ENCODE measurements at regions not wholly inside any gene's neighbourhood (a gene's known extent, or its start where the extent isn't known, plus 50 kb on each side); places are given as distances from the start of the nearest gene placed in this dataset.

- H3K9ac ChIP-seq (ENCODE audit: low read length) = no peak overlapping the region
- H3K4me1 ChIP-seq (ENCODE audit: control insufficient read depth, insufficient read depth, low read length) = peaks cover 24% of the 10 kb centered on the region
- no peaks in the 10 kb centered on the region for H3K27me3 ChIP-seq (ENCODE audit: control insufficient read depth, insufficient read depth, low read length)
- no peak overlapping the region for H3K4me3 ChIP-seq (ENCODE audit: low read length)
- H3K9me3 ChIP-seq (ENCODE audit: control insufficient read depth, low read length) = no peaks in the 10 kb centered on the region
- H3K36me3 ChIP-seq (ENCODE audit: control insufficient read depth, insufficient read depth, low read length) = no peaks in the 10 kb centered on the region
Observed at GRCh38 chr14:65210118-65210821, 108.0 kb upstream of the MAX start.

DNA sequence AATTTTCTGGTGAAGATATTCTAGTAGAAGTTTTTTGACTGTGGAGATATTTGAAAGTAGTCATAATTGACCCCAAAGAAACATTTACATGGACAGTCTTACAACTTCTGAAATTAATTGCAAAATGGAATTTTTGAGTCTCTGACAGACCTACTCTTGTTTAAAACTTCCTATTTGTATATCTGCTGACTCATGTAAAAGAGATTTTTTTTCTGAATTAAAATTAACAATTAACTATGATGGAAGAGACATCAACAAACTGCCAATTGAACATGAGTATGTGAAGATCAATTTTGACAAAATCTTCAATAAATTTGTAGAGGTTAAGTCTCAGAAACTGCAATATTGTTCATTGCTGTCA, 108.5 kb upstream of the MAX start:
- Histone ChIP-seq H3K9ac (ENCODE audit: low read length) (no peak overlapping the region), H3K36me3 (ENCODE audit: control insufficient read depth, insufficient read depth, low read length) (no peaks in the 10 kb centered on the region), H3K4me1 (ENCODE audit: control insufficient read depth, insufficient read depth, low read length) (peaks cover 19% of the 10 kb centered on the region), H3K9me3 (ENCODE audit: control insufficient read depth, low read length) (no peaks in the 10 kb centered on the region), H3K27me3 (ENCODE audit: control insufficient read depth, insufficient read depth, low read length) (no peaks in the 10 kb centered on the region), H3K4me3 (ENCODE audit: low read length) (no peak overlapping the region)

DNA sequence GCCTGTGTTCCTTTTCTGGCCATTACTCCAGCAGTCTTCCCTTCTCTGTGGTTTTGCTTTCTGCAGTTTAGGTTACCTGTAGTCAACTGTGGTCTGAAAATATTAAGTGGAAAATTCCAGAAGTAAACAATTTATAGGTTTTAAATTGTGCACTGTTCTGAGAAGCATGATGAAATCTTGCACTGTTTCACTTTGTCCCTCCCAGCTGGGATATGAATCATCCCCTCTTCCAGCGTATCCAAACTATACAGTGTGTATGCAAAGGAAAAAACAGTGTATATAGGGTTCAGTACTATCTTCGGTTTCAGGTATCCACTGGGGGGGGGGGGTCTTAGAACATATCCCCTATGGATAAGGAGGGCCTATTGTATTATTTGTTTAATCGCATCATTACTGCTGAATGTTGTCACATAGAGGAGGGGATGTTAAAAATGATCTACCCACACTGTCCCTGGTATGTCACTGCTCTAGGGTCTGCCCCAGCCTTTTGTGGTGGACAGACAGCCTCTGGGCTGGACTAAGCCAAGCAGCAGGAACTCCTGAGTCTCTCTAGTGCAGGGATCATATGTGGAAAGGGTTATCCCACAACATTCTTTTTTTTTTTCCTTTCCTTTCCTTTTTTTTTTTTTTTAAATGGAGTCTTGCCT, 109.1 kb upstream of the MAX start:
- Histone ChIP-seq H3K27me3 (ENCODE audit: control insufficient read depth, insufficient read depth, low read length) (no peaks in the 10 kb centered on the region), H3K9ac (ENCODE audit: low read length) (no peak overlapping the region), H3K9me3 (ENCODE audit: control insufficient read depth, low read length) (no peaks in the 10 kb centered on the region), H3K4me3 (ENCODE audit: low read length) (no peak overlapping the region), H3K4me1 (ENCODE audit: control insufficient read depth, insufficient read depth, low read length) (peaks cover 18% of the 10 kb centered on the region), H3K36me3 (ENCODE audit: control insufficient read depth, insufficient read depth, low read length) (no peaks in the 10 kb centered on the region)

DNA sequence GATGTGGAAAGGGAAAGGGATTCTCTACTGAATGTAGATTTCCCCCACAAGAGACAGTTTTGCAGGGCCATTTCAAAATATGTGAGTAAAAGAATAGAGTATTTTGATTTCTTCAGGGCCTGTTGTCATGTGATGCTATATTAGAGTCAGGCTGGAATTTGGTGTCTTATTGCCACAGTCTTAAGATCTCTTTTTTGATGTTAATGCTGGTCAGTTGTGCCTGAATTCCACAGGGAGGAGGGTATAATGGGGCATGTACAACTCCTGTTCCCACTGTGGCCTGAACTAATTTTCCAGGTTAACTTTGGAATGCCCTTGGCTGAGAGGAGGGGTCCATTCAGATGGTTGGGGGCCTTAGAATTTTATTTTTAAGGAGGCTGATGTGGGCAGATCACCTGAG, 111.0 kb upstream of the MAX start:
- no peak overlapping the region for H3K4me3 ChIP-seq (ENCODE audit: low read length)
- no peaks in the 10 kb centered on the region for H3K36me3 ChIP-seq (ENCODE audit: control insufficient read depth, insufficient read depth, low read length)
- peaks cover 13% of the 10 kb centered on the region for H3K4me1 ChIP-seq (ENCODE audit: control insufficient read depth, insufficient read depth, low read length)
- no peak overlapping the region for H3K9ac ChIP-seq (ENCODE audit: low read length)
- H3K9me3 ChIP-seq (ENCODE audit: control insufficient read depth, low read length) = no peaks in the 10 kb centered on the region
- H3K27me3 ChIP-seq (ENCODE audit: control insufficient read depth, insufficient read depth, low read length) = no peaks in the 10 kb centered on the region

GRCh38 chr14:65214741-65215140, 112.4 kb upstream of the MAX start:
- Histone ChIP-seq H3K4me3 (ENCODE audit: low read length) (no peak overlapping the region), H3K9me3 (ENCODE audit: control insufficient read depth, low read length) (no peaks in the 10 kb centered on the region), H3K36me3 (ENCODE audit: control insufficient read depth, insufficient read depth, low read length) (no peaks in the 10 kb centered on the region), H3K27me3 (ENCODE audit: control insufficient read depth, insufficient read depth, low read length) (no peaks in the 10 kb centered on the region), H3K9ac (ENCODE audit: low read length) (no peak overlapping the region), H3K4me1 (ENCODE audit: control insufficient read depth, insufficient read depth, low read length) (peaks cover 7% of the 10 kb centered on the region)

DNA sequence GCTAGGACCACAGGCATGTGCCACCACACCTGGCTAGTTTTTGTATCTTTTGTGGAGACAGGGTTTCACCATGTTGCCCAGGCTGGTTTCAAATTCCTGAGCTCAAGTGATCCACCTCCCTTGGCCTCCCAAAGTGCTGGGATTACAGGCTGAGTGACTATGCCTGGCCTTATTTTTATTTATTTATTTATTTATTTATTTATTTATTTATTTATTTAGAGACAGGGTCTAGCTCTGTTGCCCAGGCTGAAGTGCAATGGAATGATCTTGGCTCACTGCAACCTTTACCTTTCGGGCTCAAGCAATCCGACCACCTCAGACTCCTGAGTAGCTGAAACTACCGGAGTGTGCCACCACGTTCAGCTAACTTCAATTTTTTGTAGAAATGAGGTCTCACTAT, 117.0 kb upstream of the MAX start:
- no peaks in the 10 kb centered on the region for H3K27me3 ChIP-seq (ENCODE audit: control insufficient read depth, insufficient read depth, low read length)
- H3K36me3 ChIP-seq (ENCODE audit: control insufficient read depth, insufficient read depth, low read length) = no peaks in the 10 kb centered on the region
- peaks cover 12% of the 10 kb centered on the region for H3K4me1 ChIP-seq (ENCODE audit: control insufficient read depth, insufficient read depth, low read length)
- H3K9ac ChIP-seq (ENCODE audit: low read length) = no peak overlapping the region
- H3K4me3 ChIP-seq (ENCODE audit: low read length) = no peak overlapping the region
- no peaks in the 10 kb centered on the region for H3K9me3 ChIP-seq (ENCODE audit: control insufficient read depth, low read length)

DNA sequence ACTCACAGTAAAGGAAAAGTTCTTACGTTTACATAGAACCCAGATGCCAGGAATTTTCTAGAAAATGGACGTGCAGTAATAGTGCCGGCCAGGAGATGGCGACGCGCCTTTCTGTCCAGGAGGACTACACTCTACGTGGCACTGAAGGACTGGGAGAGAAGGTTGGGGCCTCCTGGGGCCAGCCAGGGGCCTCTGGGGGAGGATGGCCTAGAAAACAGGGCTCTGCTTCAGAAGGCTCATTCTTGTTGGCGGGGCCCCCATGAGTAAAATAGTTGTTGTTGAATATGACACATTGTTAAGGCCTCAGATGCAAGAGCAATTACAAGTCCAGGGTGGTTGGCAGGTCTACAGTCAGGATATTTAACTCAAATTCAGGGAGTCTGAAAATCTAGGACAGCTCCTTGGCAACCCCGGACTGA, 120.1 kb upstream of the MAX start:
- Histone ChIP-seq H3K4me1 (ENCODE audit: control insufficient read depth, insufficient read depth, low read length) (peaks cover 40% of the 10 kb centered on the region), H3K36me3 (ENCODE audit: control insufficient read depth, insufficient read depth, low read length) (no peaks in the 10 kb centered on the region), H3K9ac (ENCODE audit: low read length) (peak overlapping the region; percentile 1), H3K4me3 (ENCODE audit: low read length) (no peak overlapping the region), H3K9me3 (ENCODE audit: control insufficient read depth, low read length) (no peaks in the 10 kb centered on the region), H3K27me3 (ENCODE audit: control insufficient read depth, insufficient read depth, low read length) (no peaks in the 10 kb centered on the region)

DNA sequence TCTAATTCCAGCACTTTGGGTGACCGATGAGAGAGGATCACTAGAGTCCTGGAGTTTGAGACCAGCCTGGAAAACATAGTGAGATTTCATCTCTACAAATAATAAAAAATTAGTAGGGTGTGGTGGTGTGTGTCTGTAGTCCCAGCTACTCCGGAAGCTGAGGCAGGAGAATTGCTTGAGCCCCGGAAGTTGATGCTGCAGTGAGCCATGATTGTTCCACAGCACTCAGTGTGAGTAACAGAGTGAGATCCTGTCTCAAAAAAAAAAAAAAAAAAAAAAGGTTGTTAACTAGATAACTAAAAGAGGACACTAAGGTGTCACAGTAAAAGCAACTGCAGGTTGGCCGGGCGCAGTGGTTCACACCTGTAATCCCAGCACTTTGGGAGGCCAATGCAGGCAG, 121.3 kb upstream of the MAX start:
- Histone ChIP-seq H3K9ac (ENCODE audit: low read length) (no peak overlapping the region), H3K4me1 (ENCODE audit: control insufficient read depth, insufficient read depth, low read length) (peaks cover 48% of the 10 kb centered on the region), H3K36me3 (ENCODE audit: control insufficient read depth, insufficient read depth, low read length) (no peaks in the 10 kb centered on the region), H3K27me3 (ENCODE audit: control insufficient read depth, insufficient read depth, low read length) (no peaks in the 10 kb centered on the region), H3K4me3 (ENCODE audit: low read length) (no peak overlapping the region), H3K9me3 (ENCODE audit: control insufficient read depth, low read length) (no peaks in the 10 kb centered on the region)

- Histone ChIP-seq H3K9ac (ENCODE audit: low read length) (no peak overlapping the region), H3K36me3 (ENCODE audit: control insufficient read depth, insufficient read depth, low read length) (no peaks in the 10 kb centered on the region), H3K9me3 (ENCODE audit: control insufficient read depth, low read length) (no peaks in the 10 kb centered on the region), H3K27me3 (ENCODE audit: control insufficient read depth, insufficient read depth, low read length) (no peaks in the 10 kb centered on the region), H3K4me1 (ENCODE audit: control insufficient read depth, insufficient read depth, low read length) (peaks cover 60% of the 10 kb centered on the region), H3K4me3 (ENCODE audit: low read length) (no peak overlapping the region)
Observed at GRCh38 chr14:65224799-65225198, 122.5 kb upstream of the MAX start.

DNA sequence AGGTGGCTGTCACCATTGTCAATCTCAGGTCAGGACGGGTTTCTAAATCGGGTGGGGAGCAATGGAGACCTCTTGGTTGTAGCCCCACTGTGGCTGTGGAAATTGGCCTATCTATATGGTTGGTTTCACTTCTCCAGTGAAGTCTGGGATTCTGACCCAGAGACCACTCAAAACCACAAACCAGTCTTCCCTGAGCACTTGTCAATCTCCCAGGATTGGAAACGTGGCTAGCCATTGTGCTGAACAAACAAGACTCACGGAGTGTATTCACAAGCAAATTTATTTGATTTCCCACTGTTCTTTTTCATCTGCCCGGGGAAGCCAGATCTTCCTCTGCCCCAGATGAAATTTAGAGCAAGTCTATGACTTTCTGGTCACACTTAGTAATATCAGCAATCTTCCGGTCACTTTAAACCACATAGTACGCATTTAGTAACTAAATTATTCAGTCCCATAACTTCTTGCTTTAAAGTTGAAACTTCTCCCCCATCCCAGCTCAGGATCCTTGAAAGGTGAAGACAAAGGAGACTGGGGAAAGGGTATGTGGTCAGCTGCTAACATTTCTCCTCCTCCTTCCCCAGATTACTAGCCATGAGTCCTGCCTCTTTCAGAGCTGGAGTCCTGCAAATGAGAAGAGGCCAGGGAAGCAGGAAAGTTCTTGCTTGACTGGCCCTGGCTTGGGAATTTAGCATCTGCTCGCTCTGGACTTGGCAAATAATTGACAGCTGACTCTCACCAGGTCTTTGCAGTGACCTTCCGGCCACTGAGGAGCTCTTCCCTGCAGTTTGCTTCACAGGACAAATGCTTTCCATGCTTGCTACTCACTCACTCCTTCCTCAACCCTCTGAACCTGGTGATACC, 123.2 kb upstream of the MAX start:
- no peaks in the 10 kb centered on the region for H3K27me3 ChIP-seq (ENCODE audit: control insufficient read depth, insufficient read depth, low read length)
- no peaks in the 10 kb centered on the region for H3K36me3 ChIP-seq (ENCODE audit: control insufficient read depth, insufficient read depth, low read length)
- H3K9me3 ChIP-seq (ENCODE audit: control insufficient read depth, low read length) = no peaks in the 10 kb centered on the region
- H3K9ac ChIP-seq (ENCODE audit: low read length) = no peak overlapping the region
- H3K4me3 ChIP-seq (ENCODE audit: low read length) = no peak overlapping the region
- H3K4me1 ChIP-seq (ENCODE audit: control insufficient read depth, insufficient read depth, low read length) = peaks cover 67% of the 10 kb centered on the region

DNA sequence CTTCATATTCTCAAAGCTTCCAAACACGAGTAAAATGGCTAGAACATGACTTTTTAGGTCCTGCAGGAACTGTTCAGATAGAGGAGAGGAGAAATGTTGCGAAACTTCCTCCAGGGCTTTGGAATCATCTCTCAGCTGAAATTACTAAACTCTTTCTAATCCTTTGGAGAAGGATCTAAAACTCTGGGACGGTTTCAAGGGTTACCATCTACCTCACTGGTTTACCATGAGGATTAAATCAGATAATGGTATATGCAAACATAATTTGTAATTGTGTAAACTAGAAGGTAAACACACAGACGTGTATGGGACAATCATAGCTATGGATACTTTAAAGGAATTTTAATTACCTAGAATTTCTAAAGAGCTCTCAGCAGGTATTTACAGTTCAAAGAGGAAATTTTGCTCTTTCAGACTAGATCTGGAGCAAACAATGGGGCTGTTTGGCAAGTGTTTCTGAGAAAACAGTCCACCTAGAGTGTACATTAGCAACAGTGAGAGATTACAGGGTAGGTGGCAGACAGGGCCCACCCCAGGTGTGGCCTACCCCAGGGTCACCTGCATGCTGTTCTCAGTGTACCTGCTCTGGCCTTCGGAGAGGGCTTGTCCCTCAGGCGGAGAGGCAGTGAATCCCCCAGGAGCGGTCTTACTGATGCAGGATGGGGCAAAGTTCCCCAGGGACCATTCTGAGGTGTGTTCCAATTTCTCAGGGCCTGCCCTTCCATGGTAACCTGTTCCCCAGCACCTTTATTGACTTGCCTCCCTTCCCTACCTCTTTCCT, 124.7 kb upstream of the MAX start:
- peak overlapping the region; percentile 50 for H3K9ac ChIP-seq (ENCODE audit: low read length)

More for the DNA sequence above, 124.7 kb upstream of the MAX start:
- no peaks in the 10 kb centered on the region for H3K36me3 ChIP-seq (ENCODE audit: control insufficient read depth, insufficient read depth, low read length)
- no peaks in the 10 kb centered on the region for H3K27me3 ChIP-seq (ENCODE audit: control insufficient read depth, insufficient read depth, low read length)
- H3K4me1 ChIP-seq (ENCODE audit: control insufficient read depth, insufficient read depth, low read length) = peaks cover 76% of the 10 kb centered on the region
- H3K9me3 ChIP-seq (ENCODE audit: control insufficient read depth, low read length) = no peaks in the 10 kb centered on the region
- no peak overlapping the region for H3K4me3 ChIP-seq (ENCODE audit: low read length)

Measured in mucosa of stomach (tissue), 1 donor.